ENCODE measurements at regions not wholly inside any gene's neighbourhood (a gene's known extent, or its start where the extent isn't known, plus 50 kb on each side); places are given as distances from the start of the nearest gene placed in this dataset.

GRCh38 chr2:6545795-6546194 lies 319.9 kb downstream of the CMPK2 start:
- DNase-seq, result no peak

- no peak for DNase-seq
Observed at GRCh38 chr2:6554466-6554865, 311.2 kb downstream of the CMPK2 start.

GRCh38 chr2:6556755-6557154 lies 309.0 kb downstream of the CMPK2 start:
- DNase-seq, result no peak

GRCh38 chr2:6557737-6558136 lies 308.0 kb downstream of the CMPK2 start:
- no peak for DNase-seq

GRCh38 chr2:6562771-6563170 lies 302.9 kb downstream of the CMPK2 start:
- no peak for DNase-seq

GRCh38 chr2:6564326-6564725 lies 301.4 kb downstream of the CMPK2 start:
- DNase-seq, result no peak

- no peak for DNase-seq
Observed at GRCh38 chr2:6574121-6574520, 291.6 kb downstream of the CMPK2 start.

- DNase-seq, result no peak
Observed at GRCh38 chr2:6576302-6576701, 289.4 kb downstream of the CMPK2 start.

GRCh38 chr2:6577960-6578359 lies 287.7 kb downstream of the CMPK2 start:
- no peak for DNase-seq

GRCh38 chr2:6578416-6578815 lies 287.3 kb downstream of the CMPK2 start:
- DNase-seq, result no peak

- DNase-seq, result no peak
Observed at GRCh38 chr2:6579281-6579680, 286.4 kb downstream of the CMPK2 start.

- DNase-seq, result no peak
Observed at GRCh38 chr2:6580982-6581381, 284.7 kb downstream of the CMPK2 start.

- no peak for DNase-seq
Observed at GRCh38 chr2:6589150-6589549, 276.6 kb downstream of the CMPK2 start.

GRCh38 chr2:6590442-6590841 lies 275.3 kb downstream of the CMPK2 start:
- no peak for DNase-seq

GRCh38 chr2:6602471-6602870 lies 263.2 kb downstream of the CMPK2 start:
- no peak for DNase-seq

- no peak for DNase-seq
Observed at GRCh38 chr2:6605836-6606505, 259.7 kb downstream of the CMPK2 start.

GRCh38 chr2:6617794-6618193 lies 247.9 kb downstream of the CMPK2 start:
- no peak for DNase-seq

- DNase-seq, result no peak
Observed at GRCh38 chr2:6618201-6618600, 247.5 kb downstream of the CMPK2 start.

- no peak for DNase-seq
Observed at GRCh38 chr2:6623746-6624145, 242.0 kb downstream of the CMPK2 start.

- DNase-seq, result no peak
Observed at GRCh38 chr2:6626401-6627012, 239.2 kb downstream of the CMPK2 start.

GRCh38 chr2:6627316-6627715 lies 238.4 kb downstream of the CMPK2 start:
- no peak for DNase-seq

- no peak for DNase-seq
Observed at GRCh38 chr2:6630209-6630608, 235.5 kb downstream of the CMPK2 start.

GRCh38 chr2:6635296-6635695 lies 230.4 kb downstream of the CMPK2 start:
- DNase-seq, result no peak

- DNase-seq, result no peak
Observed at GRCh38 chr2:6637330-6637729, 228.4 kb downstream of the CMPK2 start.

All from hematopoietic multipotent progenitor cell treated with erythropoietin and hydrocortisone succinate and interleukin-3 and kit ligand, for 4 days (in vitro differentiated cells).